BLaER1 (cell line): ENCODE measurements at regions not wholly inside any gene's neighbourhood (a gene's known extent, or its start where the extent isn't known, plus 50 kb on each side); places are given as distances from the start of the nearest gene placed in this dataset.

Experiments used
- H3K27ac ChIP-seq: shearing (Covaris generic); formaldehyde crosslinking; 2 replicates; pipeline ENCODE4 v1.8.1; 2022
- H3K27me3 ChIP-seq: shearing (Covaris generic); formaldehyde crosslinking; 2 replicates; pipeline ENCODE4 v1.8.1; 2022
- H3K36me3 ChIP-seq: shearing (Covaris generic); formaldehyde crosslinking; 2 replicates; pipeline ENCODE4 v1.8.1; 2022
- H3K4me1 ChIP-seq: shearing (Covaris generic); formaldehyde crosslinking; 2 replicates; pipeline ENCODE4 v1.8.1; 2022
- H3K4me2 ChIP-seq: shearing (Covaris generic); formaldehyde crosslinking; 2 replicates; pipeline ENCODE4 v1.8.1; 2022
- H3K4me3 ChIP-seq: shearing (Covaris generic); formaldehyde crosslinking; 2 replicates; pipeline ENCODE4 v1.8.1; 2022
- H3K9ac ChIP-seq: shearing (Covaris generic); formaldehyde crosslinking; 2 replicates; pipeline ENCODE4 v1.8.1; 2022
- H3K9me3 ChIP-seq: shearing (Covaris generic); formaldehyde crosslinking; 2 replicates; pipeline ENCODE4 v1.8.1; 2022
- H4K20me1 ChIP-seq: shearing (Covaris generic); formaldehyde crosslinking; 2 replicates; pipeline ENCODE4 v1.8.1; 2022
- Cebpa-rat ChIP-seq: shearing (Covaris generic); IDR thresholded peaks from 2 replicates; pipeline ENCODE4 v1.8.1; 2022

- Histone ChIP-seq H3K9me3 (no peaks in the 10 kb centered on the region), H4K20me1 (no peaks in the 10 kb centered on the region), H3K4me3 (no peak overlapping the region), H3K9ac (no peak overlapping the region), H3K27me3 (no peaks in the 10 kb centered on the region), H3K4me1 (no peaks in the 10 kb centered on the region), H3K27ac (no peak overlapping the region), H3K36me3 (no peaks in the 10 kb centered on the region), H3K4me2 (no peak overlapping the region)
- no peak for TF ChIP-seq Cebpa-rat
These were observed 300.9 kb upstream of the SRRM4 start for GRCh38 chr12:118680356-118680963.

- H3K9me3 ChIP-seq: no peaks in the 10 kb centered on the region
- no peak overlapping the region for H3K4me3 ChIP-seq
- no peaks in the 10 kb centered on the region for H3K4me1 ChIP-seq
- no peaks in the 10 kb centered on the region for H3K27me3 ChIP-seq
- H3K9ac ChIP-seq: no peak overlapping the region
- no peak overlapping the region for H3K27ac ChIP-seq
- H3K4me2 ChIP-seq: no peak overlapping the region
- H3K36me3 ChIP-seq: no peaks in the 10 kb centered on the region
- no peak for TF ChIP-seq Cebpa-rat
- no peaks in the 10 kb centered on the region for H4K20me1 ChIP-seq
These were observed 298.7 kb upstream of the SRRM4 start for GRCh38 chr12:118682656-118683055.

GRCh38 chr12:118685983-118686607 is 295.2 kb upstream of the SRRM4 start:
- peaks cover 19% of the 10 kb centered on the region for H3K4me1 ChIP-seq
- H3K4me2 ChIP-seq: no peak overlapping the region
- no peak overlapping the region for H3K9ac ChIP-seq
- H3K36me3 ChIP-seq: no peaks in the 10 kb centered on the region
- no peak for TF ChIP-seq Cebpa-rat
- no peaks in the 10 kb centered on the region for H4K20me1 ChIP-seq
- no peaks in the 10 kb centered on the region for H3K27me3 ChIP-seq
- H3K9me3 ChIP-seq: no peaks in the 10 kb centered on the region
- no peak overlapping the region for H3K4me3 ChIP-seq
- H3K27ac ChIP-seq: no peak overlapping the region

- H3K4me2 ChIP-seq: peak overlapping the region; percentile 40
- peaks cover 19% of the 10 kb centered on the region for H3K4me1 ChIP-seq
- H4K20me1 ChIP-seq: no peaks in the 10 kb centered on the region
- H3K36me3 ChIP-seq: no peaks in the 10 kb centered on the region
- H3K27ac ChIP-seq: no peak overlapping the region
- H3K4me3 ChIP-seq: no peak overlapping the region
- no peaks in the 10 kb centered on the region for H3K9me3 ChIP-seq
- no peak overlapping the region for H3K9ac ChIP-seq
- no peak for TF ChIP-seq Cebpa-rat
- no peaks in the 10 kb centered on the region for H3K27me3 ChIP-seq
These were observed 291.5 kb upstream of the SRRM4 start for GRCh38 chr12:118689793-118690192.

- Histone ChIP-seq H4K20me1 (no peaks in the 10 kb centered on the region), H3K36me3 (no peaks in the 10 kb centered on the region), H3K4me2 (no peak overlapping the region; the same call in 1 of the 2 replicates), H3K4me3 (no peak overlapping the region), H3K27me3 (no peaks in the 10 kb centered on the region), H3K4me1 (peaks cover 19% of the 10 kb centered on the region), H3K9me3 (no peaks in the 10 kb centered on the region), H3K27ac (no peak overlapping the region), H3K9ac (no peak overlapping the region)
- no peak for TF ChIP-seq Cebpa-rat
These were observed 290.8 kb upstream of the SRRM4 start for GRCh38 chr12:118690506-118690905.

GRCh38 chr12:118694128-118694775 is 287.1 kb upstream of the SRRM4 start:
- Histone ChIP-seq H3K9ac (no peak overlapping the region), H3K4me3 (no peak overlapping the region), H4K20me1 (no peaks in the 10 kb centered on the region), H3K27me3 (no peaks in the 10 kb centered on the region), H3K27ac (no peak overlapping the region), H3K4me1 (peaks cover 11% of the 10 kb centered on the region), H3K9me3 (no peaks in the 10 kb centered on the region), H3K36me3 (no peaks in the 10 kb centered on the region), H3K4me2 (no peak overlapping the region)
- TF ChIP-seq Cebpa-rat: no peak

DNA sequence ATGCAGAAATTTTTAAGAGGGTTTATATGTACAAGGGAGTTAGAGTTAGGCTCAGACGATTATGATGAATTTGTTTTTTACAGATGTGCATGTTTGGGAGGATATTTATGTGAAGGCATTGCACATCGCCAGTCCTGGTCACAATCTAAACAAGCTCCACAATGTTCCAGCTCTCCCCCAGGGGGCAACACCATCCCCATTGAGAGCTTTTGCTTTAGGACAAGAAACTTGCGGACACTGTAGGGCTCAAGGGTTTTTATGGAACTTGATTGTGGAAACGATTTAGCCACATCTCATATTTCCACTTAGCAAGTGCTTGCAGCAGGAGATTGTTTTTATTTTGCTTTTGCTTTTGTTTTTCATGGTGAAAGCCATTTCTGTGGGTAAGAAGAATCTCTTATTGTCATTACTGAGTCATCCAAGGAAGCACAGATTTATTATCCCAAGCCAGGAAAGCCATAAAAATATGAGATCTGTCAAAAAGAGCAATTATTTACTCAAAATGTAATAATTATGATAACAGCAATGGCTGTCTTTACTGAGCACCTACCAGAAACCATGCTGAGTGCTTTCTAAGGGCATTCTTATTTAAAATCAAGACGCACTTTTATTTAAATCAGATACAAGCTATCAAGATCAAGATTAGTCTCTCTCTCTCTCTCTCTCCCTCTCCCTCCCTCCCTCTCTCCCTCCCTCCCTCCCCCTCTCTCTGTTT is 276.7 kb upstream of the SRRM4 start:
- Histone ChIP-seq H3K9me3 (peaks cover 6% of the 10 kb centered on the region; the same call in 1 of the 2 replicates), H3K4me3 (no peak overlapping the region), H4K20me1 (no peaks in the 10 kb centered on the region), H3K9ac (no peak overlapping the region), H3K4me2 (no peak overlapping the region), H3K36me3 (no peaks in the 10 kb centered on the region), H3K27ac (no peak overlapping the region), H3K27me3 (no peaks in the 10 kb centered on the region), H3K4me1 (no peaks in the 10 kb centered on the region)
- TF ChIP-seq Cebpa-rat: no peak

DNA sequence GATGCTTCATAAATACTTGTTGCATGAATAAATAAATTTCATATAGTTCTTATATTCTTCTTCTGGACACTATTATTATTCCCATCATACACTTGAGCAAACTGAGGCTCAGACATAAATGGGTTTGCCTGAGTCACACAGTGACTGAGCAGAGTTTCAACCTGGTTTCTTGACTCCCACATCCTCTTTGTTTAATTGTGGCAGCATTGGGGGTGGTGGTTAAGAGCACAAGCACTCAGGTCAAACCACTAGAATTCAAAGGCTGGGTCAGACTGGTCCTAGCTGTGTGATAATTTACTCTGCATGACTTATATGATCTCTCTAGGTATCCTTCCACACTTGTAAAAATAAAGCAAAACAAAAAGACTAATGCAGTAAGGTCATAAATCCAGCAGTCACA is 274.9 kb upstream of the SRRM4 start:
- Histone ChIP-seq H3K27ac (no peak overlapping the region), H3K4me2 (no peak overlapping the region), H3K27me3 (no peaks in the 10 kb centered on the region), H3K36me3 (no peaks in the 10 kb centered on the region), H4K20me1 (no peaks in the 10 kb centered on the region), H3K9me3 (no peaks in the 10 kb centered on the region), H3K4me3 (no peak overlapping the region), H3K4me1 (no peaks in the 10 kb centered on the region), H3K9ac (no peak overlapping the region)
- no peak for TF ChIP-seq Cebpa-rat

- TF ChIP-seq Cebpa-rat: no peak
- no peak overlapping the region for H3K27ac ChIP-seq
- no peaks in the 10 kb centered on the region for H3K9me3 ChIP-seq
- no peak overlapping the region for H3K4me2 ChIP-seq
- H3K4me3 ChIP-seq: no peak overlapping the region
- 0 out of 2 replicates have a peak, but pooled peaks cover 6% of the 10 kb centered on the region for H3K4me1 ChIP-seq
- H4K20me1 ChIP-seq: no peaks in the 10 kb centered on the region
- H3K36me3 ChIP-seq: no peaks in the 10 kb centered on the region
- no peaks in the 10 kb centered on the region for H3K27me3 ChIP-seq
- no peak overlapping the region for H3K9ac ChIP-seq
These were observed 271.4 kb upstream of the SRRM4 start for GRCh38 chr12:118709946-118710345.

- H3K4me3 ChIP-seq: no peak overlapping the region
- H3K9me3 ChIP-seq: no peaks in the 10 kb centered on the region
- no peaks in the 10 kb centered on the region for H3K36me3 ChIP-seq
- no peaks in the 10 kb centered on the region for H4K20me1 ChIP-seq
- TF ChIP-seq Cebpa-rat: no peak
- 0 out of 2 replicates have a peak, but pooled peaks cover 6% of the 10 kb centered on the region for H3K4me1 ChIP-seq
- H3K4me2 ChIP-seq: no peak overlapping the region
- H3K27me3 ChIP-seq: no peaks in the 10 kb centered on the region
- H3K9ac ChIP-seq: no peak overlapping the region
- H3K27ac ChIP-seq: no peak overlapping the region
These were observed 270.2 kb upstream of the SRRM4 start for GRCh38 chr12:118711185-118711584.
